Caco-2 (cell line): ENCODE measurements at regions not wholly inside any gene's neighbourhood (a gene's known extent, or its start where the extent isn't known, plus 50 kb on each side); places are given as distances from the start of the nearest gene placed in this dataset.

Source experiments
- BruUV-seq: library from RNA; stranded (reverse); fragments of 400-500 nt; replicated peaks from 2 replicates; lab custom pipeline; 2021; lab: Mats Ljungman, UMichigan
- CTCF ChIA-PET: fragments of 300-600 bp; sonication (Branson Sonifier 250); formaldehyde crosslinking; loops from one replicate; lab custom pipeline; 2022; ENCODE audit warnings: antibody characterized with exemption; lab: Charles Lee
- POLR2A ChIA-PET: fragments of 300-600 bp; sonication (Branson Sonifier 250); formaldehyde crosslinking; loops from one replicate; lab custom pipeline; 2022; ENCODE audit warnings: antibody characterized with exemption; lab: Charles Lee
- DNase-seq, 2 experiments: peaks; one replicate each; pipeline versions ENCODE4 v3.0.0 to v3.0.0-alpha.2; 2020 to 2022
- H3K27me3 ChIP-seq: replicated peaks from 2 replicates; pipeline ENCODE4 v1.6.0; 2011; ENCODE audit warnings: low read length; ENCODE audit not compliant: control insufficient read depth, insufficient read depth
- H3K36me3 ChIP-seq: 2 replicates; pipeline ENCODE4 v1.5.1; 2011; ENCODE audit warnings: low read length; ENCODE audit not compliant: control insufficient read depth, insufficient read depth
- H3K4me1 ChIP-seq: fragments of 250-450 bp; sonication (Bioruptor Pico); 2 replicates; pipeline ENCODE4 v1.5.1; 2020; ENCODE audit warnings: mild to moderate bottlenecking
- H3K4me3 ChIP-seq: 2 replicates; pipeline ENCODE4 v1.5.1; 2011; ENCODE audit warnings: low read depth, mild to moderate bottlenecking, control low read depth, low read length
- H3K9me3 ChIP-seq: fragments of 250-450 bp; sonication (Bioruptor Pico); 2 replicates; pipeline ENCODE4 v1.5.1; 2020; ENCODE audit warnings: mild to moderate bottlenecking, moderate library complexity
- H3K27ac Mint-ChIP-seq: one replicate; pipeline ENCODE4 v1.8.0; 2022; ENCODE audit warnings: mixed read lengths; ENCODE audit not compliant: unreplicated experiment
- H3K27me3 Mint-ChIP-seq: one replicate; pipeline ENCODE4 v1.8.0; 2022; ENCODE audit warnings: mixed read lengths; ENCODE audit not compliant: insufficient read depth, unreplicated experiment
- H3K36me3 Mint-ChIP-seq: one replicate; pipeline ENCODE4 v1.8.0; 2022; ENCODE audit warnings: mild to moderate bottlenecking, mixed read lengths; ENCODE audit not compliant: insufficient read depth, unreplicated experiment
- H3K4me1 Mint-ChIP-seq: one replicate; pipeline ENCODE4 v1.8.0; 2022; ENCODE audit warnings: low read depth, mixed read lengths; ENCODE audit not compliant: unreplicated experiment
- H3K4me3 Mint-ChIP-seq: one replicate; pipeline ENCODE4 v1.8.0; 2022; ENCODE audit warnings: mild to moderate bottlenecking, moderate library complexity, mixed read lengths; ENCODE audit not compliant: unreplicated experiment
- H3K9me3 Mint-ChIP-seq: one replicate; pipeline ENCODE4 v1.8.0; 2022; ENCODE audit warnings: mixed read lengths; ENCODE audit not compliant: unreplicated experiment
- intact Hi-C: fragments of 100-400 bp; cut with micrococcal nuclease; formaldehyde crosslinking; loops from one replicate; pipeline ENCODE4 v1.10.0; 2022; ENCODE audit not compliant: unreplicated experiment
- TF ChIP-seq, protein P1 (sequence below), 2 experiments: fragments of 200-600 bp in 1 of 2; IDR thresholded peaks; 1 replicate in 1 of 2; 2 replicates in 1 of 2; pipeline versions ENCODE4 v1.5.1 to v1.8.0; 2011 to 2022; ENCODE audit warnings: antibody characterized with exemption in 1 of 2, control low read depth in 1 of 2, inconsistent platforms in 1 of 2, low read depth in 1 of 2, low read length in 1 of 2, mild to moderate bottlenecking in 1 of 2, moderate library complexity in 1 of 2; ENCODE audit not compliant: insufficient read depth in 1 of 2, severe bottlenecking in 1 of 2, unreplicated experiment in 1 of 2

- Mint-ChIP-seq H3K36me3 (no peaks in the 10 kb centered on the region), H3K4me1 (no peaks in the 10 kb centered on the region), H3K27me3 (peaks cover 4% of the 10 kb centered on the region), H3K27ac (no peak overlapping the region), H3K9me3 (no peaks in the 10 kb centered on the region), H3K4me3 (no peak overlapping the region)
- peak in 1 of 2 experiments; percentile 21 for DNase-seq
- no peaks in the 10 kb centered on the region for H3K4me1 ChIP-seq
- TF ChIP-seq, protein P1, sequence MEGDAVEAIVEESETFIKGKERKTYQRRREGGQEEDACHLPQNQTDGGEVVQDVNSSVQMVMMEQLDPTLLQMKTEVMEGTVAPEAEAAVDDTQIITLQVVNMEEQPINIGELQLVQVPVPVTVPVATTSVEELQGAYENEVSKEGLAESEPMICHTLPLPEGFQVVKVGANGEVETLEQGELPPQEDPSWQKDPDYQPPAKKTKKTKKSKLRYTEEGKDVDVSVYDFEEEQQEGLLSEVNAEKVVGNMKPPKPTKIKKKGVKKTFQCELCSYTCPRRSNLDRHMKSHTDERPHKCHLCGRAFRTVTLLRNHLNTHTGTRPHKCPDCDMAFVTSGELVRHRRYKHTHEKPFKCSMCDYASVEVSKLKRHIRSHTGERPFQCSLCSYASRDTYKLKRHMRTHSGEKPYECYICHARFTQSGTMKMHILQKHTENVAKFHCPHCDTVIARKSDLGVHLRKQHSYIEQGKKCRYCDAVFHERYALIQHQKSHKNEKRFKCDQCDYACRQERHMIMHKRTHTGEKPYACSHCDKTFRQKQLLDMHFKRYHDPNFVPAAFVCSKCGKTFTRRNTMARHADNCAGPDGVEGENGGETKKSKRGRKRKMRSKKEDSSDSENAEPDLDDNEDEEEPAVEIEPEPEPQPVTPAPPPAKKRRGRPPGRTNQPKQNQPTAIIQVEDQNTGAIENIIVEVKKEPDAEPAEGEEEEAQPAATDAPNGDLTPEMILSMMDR (IDR thresholded peaks at IDR 0.05; ENCODE audit: insufficient read depth in 1 of 2, low read depth in 1 of 2, low read length in 1 of 2, severe bottlenecking in 1 of 2, unreplicated experiment in 1 of 2) = peak; percentile 43 to 53
- ChIA-PET CTCF (no interaction called here), POLR2A (no interaction called here)
- no peaks in the 10 kb centered on the region for H3K9me3 ChIP-seq
- BruUV-seq = no TSS peak
- no peaks in the 10 kb centered on the region for H3K36me3 ChIP-seq
- H3K4me3 ChIP-seq = no peak overlapping the region
- intact Hi-C loops = loop anchor here (1.0 kb wide), 1 partner anchor 29 kb away; no protein-coding TSS in a partner anchor
- H3K27me3 ChIP-seq = no peaks in the 10 kb centered on the region
Measured at GRCh38 chr9:38334234-38334633, 58.3 kb upstream of the ALDH1B1 start.

GRCh38 chr9:38333047-38333446, 59.5 kb upstream of the ALDH1B1 start:
- ChIA-PET CTCF (no interaction called here), POLR2A (no interaction called here)
- H3K4me1 Mint-ChIP-seq = no peaks in the 10 kb centered on the region
- H3K4me3 ChIP-seq = no peak overlapping the region
- H3K27ac Mint-ChIP-seq = no peak overlapping the region
- intact Hi-C loops = no loop called here
- H3K27me3 Mint-ChIP-seq = peaks cover 4% of the 10 kb centered on the region
- no peaks in the 10 kb centered on the region for H3K9me3 ChIP-seq
- H3K4me1 ChIP-seq = no peaks in the 10 kb centered on the region
- H3K27me3 ChIP-seq = no peaks in the 10 kb centered on the region
- no peaks in the 10 kb centered on the region for H3K36me3 ChIP-seq
- DNase-seq = no peak
- no peak overlapping the region for H3K4me3 Mint-ChIP-seq
- no peaks in the 10 kb centered on the region for H3K36me3 Mint-ChIP-seq
- no TSS peak for BruUV-seq
- H3K9me3 Mint-ChIP-seq = no peaks in the 10 kb centered on the region
- TF ChIP-seq, protein P1 (IDR thresholded peaks at IDR 0.05; ENCODE audit: insufficient read depth in 1 of 2, low read depth in 1 of 2, low read length in 1 of 2, severe bottlenecking in 1 of 2, unreplicated experiment in 1 of 2) = no peak

GRCh38 chr9:38332625-38333024, 59.9 kb upstream of the ALDH1B1 start:
- POLR2A ChIA-PET = no interaction called here

More at GRCh38 chr9:38332625-38333024, 59.9 kb upstream of the ALDH1B1 start:
- CTCF ChIA-PET = no interaction called here
- Histone ChIP-seq H3K27me3 (no peaks in the 10 kb centered on the region), H3K4me3 (no peak overlapping the region), H3K4me1 (no peaks in the 10 kb centered on the region), H3K36me3 (no peaks in the 10 kb centered on the region), H3K9me3 (no peaks in the 10 kb centered on the region)
- H3K36me3 Mint-ChIP-seq = no peaks in the 10 kb centered on the region
- H3K27me3 Mint-ChIP-seq = peaks cover 4% of the 10 kb centered on the region
- DNase-seq = no peak
- TF ChIP-seq, protein P1 (IDR thresholded peaks at IDR 0.05; ENCODE audit: insufficient read depth in 1 of 2, low read depth in 1 of 2, low read length in 1 of 2, severe bottlenecking in 1 of 2, unreplicated experiment in 1 of 2) = no peak
- no peaks in the 10 kb centered on the region for H3K4me1 Mint-ChIP-seq
- no TSS peak for BruUV-seq
- no peak overlapping the region for H3K27ac Mint-ChIP-seq
- intact Hi-C loops = no loop called here
- H3K4me3 Mint-ChIP-seq = no peak overlapping the region
- H3K9me3 Mint-ChIP-seq = no peaks in the 10 kb centered on the region
